Fibroblast of lung (primary cell): ENCODE measurements at regions not wholly inside any gene's neighbourhood (a gene's known extent, or its start where the extent isn't known, plus 50 kb on each side); places are given as distances from the start of the nearest gene placed in this dataset.

Experiments
- CTCF ChIP-seq, 2 donors: IDR thresholded peaks in 1 of 2; conservative IDR thresholded peaks in 1 of 2; 1 replicate in 1 of 2; 2 replicates in 1 of 2; pipeline ENCODE4 v1.5.1; 2011 to 2012; ENCODE audit warnings: low read length in 2 of 2, control low read depth in 1 of 2, inconsistent platforms in 1 of 2, low read depth in 1 of 2, mild to moderate bottlenecking in 1 of 2
- EZH2 ChIP-seq: IDR thresholded peaks from 2 replicates; pipeline ENCODE4 v1.5.1; 2012; ENCODE audit warnings: low read length, control low read depth, mild to moderate bottlenecking; ENCODE audit errors: missing control alignments

- TF ChIP-seq CTCF (conservative IDR thresholded peaks at IDR 0.05 in 1 of 2, IDR thresholded peaks at IDR 0.05 in 1 of 2; ENCODE audit: low read depth in 1 of 2, low read length in 2 of 2) (no peak), EZH2 (no peak)
These were observed 293.9 kb downstream of the ZSWIM6 start for GRCh38 chr5:61625681-61626621.
